SK-N-MC (cell line): ENCODE measurements at regions not wholly inside any gene's neighbourhood (a gene's known extent, or its start where the extent isn't known, plus 50 kb on each side); places are given as distances from the start of the nearest gene placed in this dataset.

Experiments
- DNase-seq: peaks from one replicate; pipeline ENCODE4 v3.0.0-alpha.2; 2011; ENCODE audit warnings: low read depth, low spot score
- H3K27ac ChIP-seq: fragments of 200-600 bp; sonication (generic); 2 replicates; pipeline ENCODE4 v1.5.1; 2016; ENCODE audit warnings: mixed run types
- H3K36me3 ChIP-seq: fragments of 200-600 bp; sonication (generic); 2 replicates; pipeline ENCODE4 v1.6.1; 2017; ENCODE audit warnings: antibody characterized with exemption, low read length, mixed read lengths; ENCODE audit not compliant: insufficient read depth
- H3K4me3 ChIP-seq: fragments of 200-600 bp; sonication (generic); 2 replicates; pipeline ENCODE4 v1.5.1; 2016
- H3K9ac ChIP-seq: fragments of 200-600 bp; sonication (generic); 2 replicates; pipeline ENCODE4 v1.8.0; 2017; ENCODE audit warnings: mixed run types, mixed read lengths; ENCODE audit not compliant: insufficient read length
- H3K9me3 ChIP-seq: fragments of 200-600 bp; sonication (generic); 2 replicates; pipeline ENCODE4 v1.6.1; 2017; ENCODE audit warnings: low read depth, mild to moderate bottlenecking, antibody characterized with exemption, low read length, moderate library complexity, mixed read lengths
- EZH2 ChIP-seq: fragments of 200-600 bp; sonication (generic); IDR thresholded peaks from one replicate; pipeline ENCODE4 v1.6.1; 2017; ENCODE audit warnings: antibody characterized with exemption
- FOXP2 ChIP-seq: optimal IDR thresholded peaks from 2 replicates; pipeline ENCODE3; 2011; ENCODE audit warnings: mild to moderate bottlenecking, moderate library complexity; ENCODE audit not compliant: insufficient read depth; ENCODE audit errors: extremely low read length, control extremely low read depth
- POLR2AphosphoS5 ChIP-seq: IDR thresholded peaks from 2 replicates; pipeline ENCODE4 v1.6.1; 2012; ENCODE audit warnings: mild to moderate bottlenecking, low read depth, low read length, borderline replicate concordance

GRCh38 chr1:208595236-208595635 is 351.1 kb upstream of the PLXNA2 start:
- H3K36me3 ChIP-seq = no peaks in the 10 kb centered on the region
- TF ChIP-seq EZH2 = no peak
- no peak for TF ChIP-seq POLR2AphosphoS5
- no peak for TF ChIP-seq FOXP2
- DNase-seq = no peak

GRCh38 chr1:208595745-208596144 is 351.6 kb upstream of the PLXNA2 start:
- TF ChIP-seq FOXP2 (no peak), POLR2AphosphoS5 (no peak), EZH2 (no peak)

More at GRCh38 chr1:208595236-208595635, 351.1 kb upstream of the PLXNA2 start:
- Histone ChIP-seq H3K4me3 (no peak overlapping the region), H3K9me3 (no peaks in the 10 kb centered on the region), H3K27ac (no peak overlapping the region), H3K9ac (no peak overlapping the region)

GRCh38 chr1:208597571-208597970 is 353.4 kb upstream of the PLXNA2 start:
- Histone ChIP-seq H3K36me3 (no peaks in the 10 kb centered on the region), H3K4me3 (no peak overlapping the region), H3K9me3 (no peaks in the 10 kb centered on the region), H3K9ac (no peak overlapping the region), H3K27ac (no peak overlapping the region)
- TF ChIP-seq POLR2AphosphoS5 (no peak), FOXP2 (no peak), EZH2 (no peak)
- DNase-seq = no peak

More at GRCh38 chr1:208595745-208596144, 351.6 kb upstream of the PLXNA2 start:
- no peak overlapping the region for H3K9ac ChIP-seq
- no peak for DNase-seq
- no peaks in the 10 kb centered on the region for H3K36me3 ChIP-seq
- no peak overlapping the region for H3K27ac ChIP-seq
- no peaks in the 10 kb centered on the region for H3K9me3 ChIP-seq
- H3K4me3 ChIP-seq = no peak overlapping the region

- Histone ChIP-seq H3K36me3 (no peaks in the 10 kb centered on the region), H3K9me3 (no peaks in the 10 kb centered on the region), H3K4me3 (no peak overlapping the region), H3K27ac (no peak overlapping the region), H3K9ac (no peak overlapping the region)
- TF ChIP-seq FOXP2 (no peak), POLR2AphosphoS5 (no peak), EZH2 (no peak)
- no peak for DNase-seq
Observed at GRCh38 chr1:208598021-208598420, 353.8 kb upstream of the PLXNA2 start.

- H3K27ac ChIP-seq = no peak overlapping the region
- TF ChIP-seq POLR2AphosphoS5 = no peak
- TF ChIP-seq EZH2 = no peak
- no peak for TF ChIP-seq FOXP2
- H3K9me3 ChIP-seq = no peaks in the 10 kb centered on the region
- H3K36me3 ChIP-seq = no peaks in the 10 kb centered on the region
- H3K4me3 ChIP-seq = no peak overlapping the region
- DNase-seq = no peak
- H3K9ac ChIP-seq = no peak overlapping the region
Observed at GRCh38 chr1:208599063-208599462, 354.9 kb upstream of the PLXNA2 start.

GRCh38 chr1:208600456-208601190 is 356.4 kb upstream of the PLXNA2 start:
- Histone ChIP-seq H3K36me3 (no peaks in the 10 kb centered on the region), H3K27ac (no peak overlapping the region), H3K4me3 (no peak overlapping the region), H3K9me3 (no peaks in the 10 kb centered on the region), H3K9ac (no peak overlapping the region)
- DNase-seq = no peak
- TF ChIP-seq POLR2AphosphoS5 (no peak), FOXP2 (no peak), EZH2 (no peak)

- Histone ChIP-seq H3K9me3 (no peaks in the 10 kb centered on the region), H3K9ac (no peak overlapping the region), H3K4me3 (no peak overlapping the region), H3K36me3 (no peaks in the 10 kb centered on the region), H3K27ac (no peak overlapping the region)
- no peak for DNase-seq
- TF ChIP-seq POLR2AphosphoS5 (no peak), FOXP2 (no peak), EZH2 (no peak)
Observed at GRCh38 chr1:208601561-208601960, 357.4 kb upstream of the PLXNA2 start.

- Histone ChIP-seq H3K4me3 (no peak overlapping the region), H3K9ac (no peak overlapping the region), H3K36me3 (no peaks in the 10 kb centered on the region), H3K9me3 (no peaks in the 10 kb centered on the region), H3K27ac (no peak overlapping the region)
- no peak for TF ChIP-seq POLR2AphosphoS5
- TF ChIP-seq EZH2 = no peak
- no peak for DNase-seq
Observed at GRCh38 chr1:208603721-208604120, 359.5 kb upstream of the PLXNA2 start.

- no peak overlapping the region for H3K9ac ChIP-seq
- no peaks in the 10 kb centered on the region for H3K9me3 ChIP-seq
- H3K27ac ChIP-seq = no peak overlapping the region
- no peaks in the 10 kb centered on the region for H3K36me3 ChIP-seq
- no peak for DNase-seq
- TF ChIP-seq POLR2AphosphoS5 (no peak), FOXP2 (no peak), EZH2 (no peak)
- no peak overlapping the region for H3K4me3 ChIP-seq
Observed at GRCh38 chr1:208604295-208604694, 360.1 kb upstream of the PLXNA2 start.
